ENCODE measurements at regions not wholly inside any gene's neighbourhood (a gene's known extent, or its start where the extent isn't known, plus 50 kb on each side); places are given as distances from the start of the nearest gene placed in this dataset.
"Not testable (repeated sequence)": the region's sequence is repeated elsewhere in the genome, so short reads cannot be mapped to it uniquely, and the experiment has no call there.

DNA sequence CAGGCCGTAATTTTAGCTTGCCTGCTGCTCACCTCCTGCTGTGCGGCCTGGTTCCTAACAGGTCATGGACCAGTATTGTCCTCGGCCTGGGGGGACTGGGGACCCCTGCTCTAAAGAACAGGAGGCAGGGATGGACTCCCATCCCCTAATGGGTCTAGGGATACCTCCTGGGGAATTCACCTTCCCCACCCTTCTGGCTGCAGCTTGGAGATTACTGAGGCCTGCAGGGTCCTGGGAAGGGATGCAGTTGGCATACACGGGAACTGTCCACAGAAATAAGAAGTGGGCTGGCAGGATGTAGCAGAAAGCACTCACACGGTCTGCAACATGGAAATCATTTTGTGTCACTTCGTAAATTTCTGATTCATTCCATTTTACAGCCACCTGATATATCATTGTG, 123.0 kb downstream of the C16orf95 start:
- DNase-seq = no peak

GRCh38 chr16:87195161-87195560, 122.0 kb downstream of the C16orf95 start:
- no peak for DNase-seq

- DNase-seq = no peak
Observed at GRCh38 chr16:87196231-87196630, 121.0 kb downstream of the C16orf95 start.

- no peak for DNase-seq
Observed at GRCh38 chr16:87196661-87197060, 120.5 kb downstream of the C16orf95 start.

GRCh38 chr16:87198328-87198832, 118.8 kb downstream of the C16orf95 start:
- no peak for DNase-seq

DNA sequence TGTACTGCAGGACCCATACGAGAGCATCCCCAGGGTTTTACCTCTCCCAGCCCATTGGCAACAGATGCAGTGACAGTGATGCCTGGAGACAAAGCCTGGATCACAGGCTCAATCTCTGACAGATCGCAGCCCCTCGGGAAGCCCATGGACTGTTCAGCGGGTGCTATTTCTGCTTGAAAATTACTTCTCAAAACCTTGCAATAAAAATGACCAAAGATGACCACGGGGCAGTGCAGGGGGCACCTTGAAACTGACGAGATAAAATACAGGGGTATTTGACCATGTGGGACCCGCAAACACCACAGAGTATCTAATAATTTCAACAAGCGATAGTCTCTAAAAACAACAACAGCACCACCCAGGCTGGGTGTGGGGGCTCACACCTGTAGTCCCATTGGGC, 118.3 kb downstream of the C16orf95 start:
- DNase-seq = no peak

GRCh38 chr16:87199379-87199778, 117.8 kb downstream of the C16orf95 start:
- DNase-seq = no peak

DNA sequence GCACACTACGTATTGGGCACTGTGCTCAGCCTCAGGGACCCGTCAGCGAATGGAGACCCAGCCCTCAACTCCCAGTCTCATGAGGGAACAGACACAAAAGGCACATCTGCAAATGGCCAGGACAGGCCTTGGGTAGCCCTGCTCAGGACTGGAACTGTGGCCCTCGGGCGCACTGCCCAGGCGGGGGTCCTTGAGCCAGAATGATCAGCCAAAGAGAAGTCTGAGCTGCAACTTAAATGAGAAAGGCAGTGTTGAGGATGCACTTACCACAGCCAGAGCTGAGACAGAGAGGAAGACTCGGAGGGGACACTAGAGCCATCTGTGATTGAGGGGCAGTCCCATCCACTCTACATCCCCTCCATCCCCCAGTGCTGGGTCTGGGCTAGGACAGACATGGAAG, 117.3 kb downstream of the C16orf95 start:
- no peak for DNase-seq

GRCh38 chr16:87200637-87201036, 116.6 kb downstream of the C16orf95 start:
- no peak for DNase-seq

GRCh38 chr16:87201052-87201451, 116.1 kb downstream of the C16orf95 start:
- no peak for DNase-seq

- DNase-seq = no peak
Observed at GRCh38 chr16:87201790-87202189, 115.4 kb downstream of the C16orf95 start.

DNA sequence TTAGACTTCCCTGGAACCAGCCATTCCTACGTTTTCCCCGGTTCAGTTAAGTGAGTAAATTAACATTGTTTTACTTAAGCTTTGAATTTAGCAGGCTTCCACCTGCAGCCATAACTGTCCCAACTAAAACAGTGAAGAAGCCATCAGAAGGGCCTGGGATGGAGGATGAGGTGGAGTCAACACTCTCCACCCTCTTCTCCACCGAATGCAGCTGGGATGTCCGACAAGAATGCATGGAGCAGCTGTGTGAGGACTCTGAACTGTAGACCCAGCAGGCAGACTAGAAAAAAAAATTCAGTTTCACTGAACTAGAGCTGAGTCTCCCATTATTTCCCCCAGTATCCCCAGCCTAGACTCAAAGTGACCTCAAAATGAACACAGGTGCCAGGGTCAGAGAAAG, 114.8 kb downstream of the C16orf95 start:
- DNase-seq = no peak

DNA sequence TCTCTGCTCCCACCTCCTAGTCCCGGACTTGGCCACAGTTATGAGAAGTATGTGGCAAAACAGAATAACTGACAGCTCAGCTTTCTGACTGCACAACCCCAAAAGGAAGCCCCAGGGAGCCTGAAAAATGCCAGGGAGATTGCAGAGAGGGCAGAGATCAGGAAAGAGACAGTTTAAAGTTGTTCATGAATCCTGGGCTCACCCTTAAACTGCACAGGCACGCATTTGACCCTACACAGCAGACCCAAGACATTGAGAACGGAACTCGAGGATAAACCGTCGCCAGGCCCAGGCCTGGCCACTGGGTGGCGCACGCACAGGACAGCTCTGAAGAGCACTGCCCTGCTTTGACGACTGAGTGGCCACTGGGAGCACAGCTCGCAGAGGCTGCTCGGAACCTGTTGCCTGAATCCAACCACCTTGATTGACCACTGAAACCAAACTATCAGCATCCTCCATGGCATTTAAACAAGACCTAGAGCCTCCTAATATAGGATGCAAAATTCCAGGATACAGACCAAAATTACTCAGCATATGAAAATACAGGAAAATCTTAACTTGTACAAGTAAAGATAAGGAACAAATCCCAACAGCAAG, 114.0 kb downstream of the C16orf95 start:
- DNase-seq = no peak

- DNase-seq = no peak
Observed at GRCh38 chr16:87206646-87207451, 110.3 kb downstream of the C16orf95 start.

DNA sequence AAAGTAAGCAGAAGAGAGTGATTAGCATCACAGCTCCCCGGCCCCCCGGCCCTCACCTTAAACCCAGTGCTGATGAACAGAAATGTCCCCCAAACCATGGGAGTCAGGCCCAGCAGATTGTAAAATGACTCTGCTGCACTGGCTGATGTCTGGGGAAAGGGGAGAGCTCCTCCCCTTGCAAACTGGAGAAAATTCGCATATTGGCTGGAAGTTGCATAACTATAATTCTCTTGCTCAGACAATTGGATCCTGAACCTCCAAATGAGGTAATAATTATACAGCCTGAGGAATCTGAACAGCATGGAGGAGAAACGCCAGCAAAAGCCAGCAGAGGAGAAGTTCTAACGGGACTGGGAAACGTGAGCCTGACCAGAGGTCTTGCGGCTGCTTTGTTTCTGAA, 109.7 kb downstream of the C16orf95 start:
- no peak for DNase-seq

DNA sequence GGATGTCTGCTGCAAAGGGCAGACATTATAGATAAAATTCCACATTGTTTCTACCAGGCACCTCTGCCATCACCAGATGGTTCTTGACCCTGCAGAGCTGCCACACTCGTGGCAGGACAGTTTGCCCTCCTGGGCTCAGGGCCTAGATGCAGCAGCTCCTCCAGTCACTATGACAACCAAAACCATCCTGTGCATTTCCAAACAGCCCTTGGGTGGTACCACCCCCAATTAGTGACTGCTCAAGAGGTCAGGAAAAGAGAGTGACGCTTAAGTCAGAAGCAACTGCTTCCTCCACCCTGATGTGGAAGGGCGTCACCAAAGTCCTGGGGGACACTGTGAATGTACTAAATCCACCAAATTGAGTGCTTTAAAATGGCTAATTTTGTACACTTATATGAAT, 109.2 kb downstream of the C16orf95 start:
- DNase-seq = no peak

GRCh38 chr16:87208968-87209367, 108.2 kb downstream of the C16orf95 start:
- DNase-seq = not testable (repeated sequence)

- no peak for DNase-seq
Observed at GRCh38 chr16:87209808-87210512, 107.2 kb downstream of the C16orf95 start.

DNA sequence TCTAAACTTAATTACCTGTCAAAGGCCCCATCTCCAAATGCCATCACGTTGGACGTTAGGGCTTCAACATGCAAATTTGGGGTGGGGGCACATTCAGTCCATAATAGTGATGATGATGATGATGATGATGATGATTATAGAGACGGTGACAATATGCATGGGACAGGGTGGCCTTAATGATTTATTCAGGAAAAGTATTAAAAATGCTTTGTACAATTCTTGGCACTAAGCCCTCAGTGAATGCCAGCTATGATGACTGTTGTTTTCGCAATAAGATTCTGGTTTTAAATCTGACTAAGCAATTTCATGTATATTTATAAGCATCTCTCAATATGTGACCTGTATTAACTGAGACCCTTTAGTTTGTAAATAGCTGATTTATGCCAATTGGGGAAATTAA, 106.3 kb downstream of the C16orf95 start:
- DNase-seq = no peak

DNA sequence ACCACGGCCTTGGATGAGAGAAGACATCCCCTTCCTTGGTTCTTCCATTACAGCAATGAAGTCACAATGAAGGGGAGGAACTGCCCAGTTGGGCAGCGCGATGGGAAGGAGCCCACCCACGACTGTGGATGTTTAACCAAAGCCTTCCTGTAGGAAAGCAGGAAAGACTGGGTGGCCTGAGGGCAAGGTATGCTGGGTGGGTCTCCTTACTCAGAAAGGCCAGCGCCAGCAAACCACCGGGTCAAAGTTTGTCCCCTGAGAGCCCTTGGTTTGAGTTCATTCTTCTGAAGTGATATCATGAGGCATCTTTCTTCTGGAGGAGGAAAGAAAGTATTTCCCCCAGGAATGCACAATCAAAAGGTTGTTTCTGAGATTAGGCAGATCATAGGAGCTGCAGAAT, 105.2 kb downstream of the C16orf95 start:
- no peak for DNase-seq

DNA sequence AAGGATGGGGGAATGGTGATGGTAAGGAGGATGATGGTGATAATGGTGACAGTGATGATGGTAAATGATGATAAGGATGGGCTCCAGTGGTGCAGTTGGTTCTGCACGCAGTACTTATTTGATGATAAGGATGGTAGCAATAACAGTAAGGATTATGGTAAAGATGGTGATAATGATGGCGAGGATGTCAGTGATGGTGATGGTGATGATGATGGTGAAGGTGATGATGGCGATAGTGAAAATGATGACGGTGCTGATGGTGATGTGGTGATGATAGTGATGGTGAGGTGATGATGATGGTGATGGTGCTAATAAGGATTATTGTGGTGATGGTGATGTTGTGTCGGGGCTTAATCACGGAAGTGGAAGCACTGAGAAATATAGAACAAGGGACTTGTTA, 103.7 kb downstream of the C16orf95 start:
- DNase-seq = no peak

- no peak for DNase-seq
Observed at GRCh38 chr16:87216148-87216840, 100.9 kb downstream of the C16orf95 start.

DNA sequence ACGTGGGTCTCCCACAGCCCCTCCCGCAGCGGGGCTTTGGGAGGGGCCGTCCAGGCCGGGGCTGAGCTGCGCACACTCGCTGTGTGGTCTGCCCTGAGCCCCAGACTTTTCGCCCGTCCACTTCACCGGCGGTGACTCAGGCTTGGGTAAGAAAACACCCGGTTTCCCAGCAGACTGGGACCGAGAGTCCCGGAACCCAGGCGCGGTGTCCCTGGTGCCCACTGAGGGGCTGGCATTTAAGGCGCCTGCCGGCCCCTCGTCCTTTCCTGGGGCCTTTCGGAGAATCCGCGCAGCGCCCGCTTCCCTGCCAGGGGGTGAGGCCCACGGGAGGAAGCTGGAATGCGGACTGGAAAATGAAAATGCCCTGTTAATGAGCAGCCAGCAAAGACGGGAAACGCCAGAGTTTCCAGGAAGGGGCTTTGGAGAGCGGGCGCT, 100.3 kb downstream of the C16orf95 start:
- DNase-seq = no peak

All from effector CD4-positive, alpha-beta T cell (primary cell).